Activated naive CD4-positive, alpha-beta T cell treated with Interleukin-2 at 50 U/mL for 16 hours (primary cell): ENCODE measurements at regions not wholly inside any gene's neighbourhood (a gene's known extent, or its start where the extent isn't known, plus 50 kb on each side); places are given as distances from the start of the nearest gene placed in this dataset.
"Not testable (repeated sequence)": the region's sequence is repeated elsewhere in the genome, so short reads cannot be mapped to it uniquely, and the experiment has no call there.

ENCODE experiments used
- DNase-seq: peaks from one replicate; pipeline ENCODE4 v3.0.0-alpha.2; 2020

DNA sequence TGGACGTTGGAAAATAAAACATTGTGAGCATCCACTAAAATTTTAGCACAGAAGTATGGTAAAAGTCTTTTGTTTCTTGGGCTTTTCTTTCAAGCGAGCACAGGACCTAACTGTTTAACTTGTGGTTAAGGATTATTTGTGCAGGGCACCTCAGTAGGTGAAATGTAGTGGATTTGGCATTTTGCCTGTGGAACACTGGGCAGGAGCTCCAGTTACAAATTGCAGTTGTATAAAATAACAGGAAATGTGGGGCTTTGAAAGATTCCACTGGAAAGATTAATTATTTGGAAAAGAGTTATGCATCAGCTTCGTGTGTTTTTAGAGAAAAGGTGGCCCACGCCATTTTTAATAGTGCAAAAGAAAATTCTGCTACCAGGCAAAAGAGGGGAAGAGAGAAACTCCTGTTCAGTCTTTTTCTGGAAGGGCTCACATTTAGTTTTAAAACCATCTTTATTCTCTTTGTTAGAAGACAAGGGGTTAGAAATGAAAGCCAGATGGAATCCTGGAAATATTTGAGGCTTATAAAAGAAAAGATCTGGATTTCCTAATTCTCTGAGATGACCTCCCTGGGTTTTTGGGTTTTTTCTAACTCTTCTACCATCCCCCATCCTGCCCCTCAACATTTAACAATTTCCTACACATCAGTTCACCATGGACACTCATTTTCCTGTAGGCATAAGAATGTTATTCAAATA is 144.3 kb upstream of the SERTAD2 start:
- no peak for DNase-seq

DNA sequence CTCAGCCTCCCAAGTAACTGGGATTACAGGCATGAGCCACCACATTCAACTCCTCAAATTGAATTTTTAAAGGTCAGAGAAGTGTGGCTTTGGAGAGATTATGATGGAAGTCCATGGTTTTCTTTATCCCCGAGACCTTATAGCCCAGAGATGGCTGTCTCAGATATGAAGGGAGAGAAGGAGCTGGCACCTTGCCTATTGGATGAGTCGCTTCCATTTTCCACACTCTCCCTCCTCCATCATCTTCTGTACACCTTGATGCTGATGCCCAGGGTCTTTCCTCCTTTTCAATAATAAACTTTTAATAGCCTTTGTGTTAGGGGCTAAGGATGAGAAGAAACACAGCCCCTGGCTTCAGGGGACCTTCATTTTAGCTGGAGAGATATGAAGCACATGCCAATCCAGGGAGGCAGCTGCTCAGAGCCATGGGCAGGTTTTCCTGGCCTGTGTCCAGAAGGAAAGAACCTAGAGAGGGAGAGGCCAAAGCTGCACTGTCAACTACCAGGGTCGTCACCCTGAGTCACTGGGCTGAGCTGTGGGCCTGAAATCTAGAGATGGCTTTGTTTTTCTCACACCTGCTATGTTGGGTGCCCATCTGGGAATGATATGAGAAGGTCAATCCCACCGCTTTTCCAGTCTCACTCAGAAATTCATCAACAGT is 146.0 kb upstream of the SERTAD2 start:
- no peak for DNase-seq

DNA sequence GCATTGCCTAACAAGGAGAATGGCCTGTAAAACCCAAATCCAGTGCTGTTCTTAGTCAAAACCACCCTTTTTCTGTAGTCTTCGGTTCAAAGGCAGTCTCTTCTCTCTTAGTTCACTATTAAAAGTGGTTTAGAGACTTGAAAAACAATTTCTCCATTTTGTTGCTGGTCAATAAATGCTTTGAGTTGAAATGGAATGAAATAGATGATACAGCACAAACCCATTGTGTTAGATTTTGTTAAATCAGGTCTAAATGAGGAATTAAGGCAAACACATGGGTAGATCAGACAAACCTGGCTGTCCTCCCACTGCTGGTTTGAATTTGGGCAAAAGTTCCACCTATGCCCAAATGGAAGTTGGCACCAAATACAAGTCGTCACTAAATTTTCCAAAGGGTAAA is 150.1 kb upstream of the SERTAD2 start:
- no peak for DNase-seq

DNA sequence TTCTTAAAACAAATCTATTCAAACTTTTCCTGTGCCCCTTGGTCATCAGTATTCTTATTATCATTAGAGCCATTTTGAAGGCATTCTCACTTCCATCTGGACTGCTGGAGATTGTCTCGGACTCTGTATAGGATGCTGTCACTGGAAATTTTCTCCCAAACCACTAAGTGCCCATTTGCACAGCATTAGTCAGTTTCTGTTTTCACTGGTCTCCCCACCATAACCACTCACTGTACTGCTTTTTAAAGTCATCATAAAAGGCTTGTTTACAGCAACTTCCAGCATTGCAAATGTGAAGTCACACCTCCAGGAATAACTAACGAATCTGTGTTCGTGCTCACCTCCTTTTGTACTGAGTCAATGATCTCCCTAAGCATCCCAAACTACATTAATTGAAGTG is 150.9 kb upstream of the SERTAD2 start:
- DNase-seq = no peak

DNA sequence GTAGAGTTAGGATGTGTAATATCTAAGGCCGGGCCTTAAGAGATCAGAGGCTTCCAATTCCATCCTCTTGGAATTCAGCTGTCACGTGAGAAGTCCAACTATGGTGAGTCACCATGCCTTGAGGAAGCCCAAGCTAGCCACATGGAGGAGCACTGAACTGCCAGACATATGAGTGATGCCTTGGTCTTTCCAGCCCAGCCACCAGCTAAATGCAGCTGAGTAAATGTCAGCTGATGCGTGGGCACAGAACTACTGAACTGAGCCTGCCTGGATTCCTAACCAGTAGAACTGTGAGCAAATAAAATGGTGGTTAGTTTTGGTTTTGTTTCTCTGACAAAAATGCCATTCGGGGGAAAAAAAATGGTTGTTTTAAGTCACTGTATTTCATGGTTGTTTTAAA is 153.7 kb upstream of the SERTAD2 start:
- DNase-seq = peak; percentile 64

DNA sequence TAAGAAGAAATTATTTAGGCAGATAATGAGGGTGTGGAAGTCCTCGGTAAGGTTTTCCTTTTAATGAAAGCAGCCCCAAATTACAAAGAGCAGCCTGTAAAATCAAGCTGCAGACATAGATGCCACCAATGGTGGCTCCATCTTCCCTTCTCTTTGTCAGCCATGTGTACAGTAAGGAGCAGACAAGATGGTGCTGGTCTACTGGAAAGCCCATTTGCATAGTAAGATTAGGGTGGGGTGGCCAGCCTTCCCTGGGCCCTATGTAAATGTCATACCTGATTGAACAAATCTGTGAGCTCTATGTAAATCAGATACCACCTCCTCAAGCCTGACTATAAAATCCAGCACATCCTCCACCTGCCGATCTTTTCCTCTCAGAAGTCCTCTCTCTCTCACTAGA is 154.4 kb upstream of the SERTAD2 start:
- DNase-seq = no peak

DNA sequence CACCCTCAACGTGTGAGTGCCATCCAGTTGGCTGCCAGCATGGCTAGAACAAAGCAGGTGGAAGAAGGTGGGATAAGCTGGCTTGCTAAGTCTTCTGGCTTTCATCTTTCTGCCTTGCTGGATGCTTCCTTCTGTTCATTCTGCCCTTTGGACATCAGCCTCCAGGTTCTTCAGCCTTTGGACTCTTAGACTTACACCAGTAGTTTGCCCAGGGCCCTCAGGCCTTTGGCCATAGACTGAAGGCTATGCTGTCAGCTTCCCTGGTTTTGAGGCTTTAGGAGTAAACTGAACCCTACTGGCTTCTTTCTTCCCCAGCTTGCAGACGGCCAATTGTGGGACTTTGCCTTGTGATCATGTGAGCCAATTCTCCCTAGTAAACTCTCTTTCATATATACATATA is 155.0 kb upstream of the SERTAD2 start:
- no peak for DNase-seq

DNA sequence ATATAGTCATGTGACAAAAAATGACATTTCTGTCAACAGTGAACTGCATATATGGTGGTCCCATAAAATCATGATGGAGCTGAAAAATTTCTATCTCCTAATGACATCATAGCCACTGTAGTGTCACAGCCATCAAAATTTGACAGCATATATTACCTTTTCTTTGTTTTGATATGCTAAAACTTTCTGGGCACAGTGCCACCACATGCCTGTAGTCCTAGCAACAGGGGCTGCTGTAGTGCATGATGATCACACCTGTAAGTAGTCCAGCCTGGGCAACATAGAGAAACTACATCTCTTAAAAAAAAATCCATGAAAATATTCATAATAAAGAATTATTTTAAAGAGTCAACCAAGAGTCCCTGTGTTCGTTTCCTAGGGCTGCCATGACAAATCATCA is 155.5 kb upstream of the SERTAD2 start:
- no peak for DNase-seq

DNA sequence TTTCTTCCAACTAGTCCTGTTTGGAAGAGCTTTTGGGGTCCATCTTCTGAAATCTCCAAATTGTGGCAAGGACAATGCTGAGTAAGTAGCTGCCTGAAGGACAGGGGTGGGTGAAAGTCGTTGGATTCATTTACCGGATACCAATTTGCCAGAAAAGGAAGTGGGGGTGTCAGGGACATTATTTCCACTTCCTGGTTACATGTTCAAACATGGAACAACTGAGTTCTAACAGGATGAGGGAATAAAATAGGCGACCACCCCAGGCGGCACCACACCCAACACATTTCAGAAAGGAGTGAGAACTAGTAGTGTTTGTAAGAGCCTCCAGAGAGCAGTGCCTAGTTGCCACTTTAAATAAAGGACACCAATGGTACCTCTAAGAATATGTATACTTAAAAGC is 158.6 kb upstream of the SERTAD2 start:
- no peak for DNase-seq

DNA sequence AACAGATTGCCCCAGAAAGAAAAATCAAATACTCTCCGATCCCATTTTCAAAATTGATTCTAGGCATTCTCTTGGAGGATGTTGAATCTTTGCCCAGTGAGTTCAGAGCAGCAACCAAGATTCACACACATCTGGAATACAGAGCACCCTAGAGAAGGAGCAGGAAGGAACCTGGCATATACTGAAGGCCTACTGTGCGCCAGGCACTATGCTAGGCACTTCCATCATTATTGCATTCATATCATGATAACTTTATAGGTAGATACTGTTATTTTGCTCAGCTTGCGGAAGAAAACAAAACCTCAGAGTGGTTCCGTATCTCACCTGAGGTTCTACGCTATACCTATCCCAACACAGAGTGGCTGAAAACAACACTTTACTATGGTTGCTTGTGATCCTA is 160.3 kb upstream of the SERTAD2 start:
- DNase-seq = no peak

DNA sequence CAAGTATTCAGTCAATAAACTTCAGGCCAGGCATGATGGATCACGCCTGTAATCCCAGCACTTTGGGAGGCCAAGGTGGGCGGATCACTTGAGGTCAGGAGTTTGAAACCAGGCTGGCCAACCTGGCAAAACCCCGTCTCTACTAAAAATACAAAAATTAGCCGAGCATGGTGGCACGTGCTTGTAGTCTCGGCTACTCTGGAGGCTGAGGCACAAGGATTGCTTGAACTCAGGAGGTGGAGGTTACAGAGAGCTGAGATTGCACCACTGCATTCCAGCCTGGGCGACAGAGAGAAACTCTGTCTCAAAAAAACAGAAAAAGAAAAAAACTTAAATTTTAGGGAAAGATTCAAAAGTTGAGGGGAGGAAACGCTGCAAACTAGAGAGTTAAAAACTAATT is 162.8 kb upstream of the SERTAD2 start:
- not testable (repeated sequence) for DNase-seq

DNA sequence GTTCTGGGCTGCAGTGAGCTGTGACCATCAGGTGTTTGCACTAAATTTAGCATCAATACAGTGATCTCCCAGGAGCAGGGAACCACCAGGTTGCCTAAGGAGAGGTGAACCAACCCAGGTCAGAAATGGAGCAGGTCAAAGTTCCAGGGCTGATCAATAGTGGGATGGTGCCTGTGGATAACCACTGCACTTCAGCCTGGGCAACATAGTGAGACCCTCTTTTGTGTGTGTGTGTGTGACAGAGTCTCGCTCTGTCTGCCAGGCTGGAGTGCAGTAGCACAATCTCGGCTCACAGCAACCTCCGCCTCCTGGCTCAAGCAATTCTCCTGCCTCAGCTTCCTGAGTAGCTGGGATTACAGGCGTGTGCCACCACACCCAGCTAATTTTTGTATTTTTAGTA is 163.7 kb upstream of the SERTAD2 start:
- no peak for DNase-seq

DNA sequence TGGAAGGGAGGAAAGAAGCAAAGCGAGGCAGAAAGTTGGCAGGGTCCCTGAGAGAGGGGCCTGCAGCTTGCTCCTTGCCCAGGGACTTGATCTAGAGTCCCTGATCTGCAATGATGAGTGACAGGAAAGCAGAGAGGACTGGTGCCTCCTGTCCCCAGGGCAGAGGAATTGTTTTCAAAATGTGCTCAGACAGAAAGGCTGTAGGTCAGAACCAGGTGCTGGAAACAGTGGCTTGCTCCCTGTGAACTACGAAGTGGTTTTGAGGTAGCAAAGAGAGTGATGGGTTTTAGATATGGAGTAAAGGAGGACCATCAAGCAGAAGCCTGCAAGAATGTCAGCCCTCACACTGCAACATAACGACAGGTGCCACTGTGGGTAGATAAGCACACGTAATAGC is 164.9 kb upstream of the SERTAD2 start:
- DNase-seq = no peak

DNA sequence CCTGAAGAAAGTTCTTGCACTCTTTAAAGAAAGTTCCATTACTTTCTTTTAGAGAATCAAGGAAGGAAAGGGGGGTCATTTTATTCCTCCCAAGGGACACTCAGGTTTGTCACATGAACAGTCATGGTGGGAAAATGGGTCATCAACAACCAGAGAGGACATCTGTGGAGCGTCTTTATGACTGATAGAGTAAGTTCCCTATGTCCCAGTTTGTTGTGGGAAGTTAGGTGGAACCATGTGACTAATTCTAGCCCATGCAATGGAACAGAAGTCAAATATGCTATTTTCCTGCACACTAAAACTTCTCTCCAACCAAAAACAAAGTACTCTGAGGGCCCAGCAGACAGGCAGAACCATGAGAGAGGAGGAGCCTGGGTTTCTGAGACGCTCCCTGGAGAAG is 165.6 kb upstream of the SERTAD2 start:
- DNase-seq = no peak

DNA sequence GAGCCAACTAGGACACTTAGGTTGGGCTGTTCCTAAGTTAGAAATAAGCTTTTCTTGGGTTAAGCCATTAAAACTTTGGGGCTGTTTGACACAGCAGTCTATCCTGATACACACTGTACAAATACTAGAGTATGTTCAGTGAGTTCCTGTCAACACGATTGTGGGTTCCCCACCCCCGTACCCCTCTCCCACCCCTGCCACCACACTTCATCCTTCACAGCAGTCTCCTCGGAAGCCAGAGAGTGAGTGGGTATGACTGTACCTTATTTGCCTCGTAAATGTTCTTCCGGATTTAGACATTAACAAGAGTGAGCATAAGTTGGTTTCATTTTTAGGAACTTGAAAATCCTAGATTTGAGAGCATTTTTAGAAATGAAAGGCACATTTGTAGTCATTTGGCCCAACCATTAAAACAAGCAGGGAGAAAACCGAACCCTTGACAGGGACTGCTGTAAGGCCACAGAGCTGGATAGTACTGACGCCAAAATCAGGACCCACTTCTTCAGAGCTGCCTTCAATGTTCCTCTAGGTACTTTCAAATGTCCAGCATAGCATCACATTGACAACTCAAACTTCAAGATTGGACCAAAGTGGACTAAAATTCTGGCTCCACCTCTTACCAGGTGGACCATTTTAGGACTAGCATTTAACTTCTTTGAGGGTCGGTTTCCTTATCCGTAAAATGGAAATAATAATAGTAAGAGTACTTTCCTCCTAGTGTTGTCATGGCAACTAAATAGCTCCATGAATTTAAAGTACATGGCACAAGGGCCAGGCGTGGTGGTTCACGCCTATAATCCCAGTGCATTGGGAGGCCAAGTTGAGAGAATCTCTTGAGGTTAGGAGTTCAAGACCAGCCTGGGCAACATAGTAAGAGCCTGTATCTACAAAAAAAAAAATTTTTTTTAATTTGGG is 166.3 kb upstream of the SERTAD2 start:
- peak; percentile 60 for DNase-seq

DNA sequence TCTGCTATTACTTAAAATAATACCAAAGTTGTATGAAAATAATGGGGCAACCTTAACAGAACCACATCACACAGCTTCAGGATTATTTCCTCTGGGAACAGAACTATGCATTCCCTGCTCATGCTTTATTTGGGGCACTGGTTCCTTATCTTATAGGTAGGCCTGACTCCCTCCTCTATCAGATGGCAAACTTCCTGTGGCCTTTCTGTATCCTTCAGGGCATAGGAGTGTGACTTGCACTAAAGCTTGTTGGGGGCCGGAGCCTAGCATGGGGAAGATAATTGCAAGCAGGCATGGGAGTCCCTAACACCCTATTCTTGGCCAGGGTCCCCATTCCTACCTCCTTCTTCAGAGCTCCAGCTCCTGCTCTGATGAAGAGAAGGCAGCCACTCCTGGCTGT is 167.2 kb upstream of the SERTAD2 start:
- no peak for DNase-seq

DNA sequence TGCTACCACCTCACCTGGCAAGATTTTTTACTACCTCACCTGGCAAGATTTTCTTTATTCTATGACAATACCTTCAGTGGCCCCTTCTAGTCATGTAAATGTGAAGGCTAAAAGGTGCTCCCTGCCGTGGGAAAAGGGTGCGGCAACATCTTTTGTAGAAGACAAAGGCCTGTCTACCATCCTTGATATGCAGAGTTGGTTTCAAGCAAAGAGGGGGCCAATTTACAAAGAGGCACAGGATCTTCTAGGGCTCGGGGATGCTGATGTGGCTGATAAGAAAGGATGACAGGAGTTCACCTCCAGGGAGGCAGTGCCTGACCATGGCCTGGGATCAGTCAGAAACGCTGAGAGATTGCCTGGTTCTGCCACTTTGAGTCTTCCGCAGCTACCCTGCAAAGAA is 165.4 kb upstream of the SLC1A4 start:
- no peak for DNase-seq

DNA sequence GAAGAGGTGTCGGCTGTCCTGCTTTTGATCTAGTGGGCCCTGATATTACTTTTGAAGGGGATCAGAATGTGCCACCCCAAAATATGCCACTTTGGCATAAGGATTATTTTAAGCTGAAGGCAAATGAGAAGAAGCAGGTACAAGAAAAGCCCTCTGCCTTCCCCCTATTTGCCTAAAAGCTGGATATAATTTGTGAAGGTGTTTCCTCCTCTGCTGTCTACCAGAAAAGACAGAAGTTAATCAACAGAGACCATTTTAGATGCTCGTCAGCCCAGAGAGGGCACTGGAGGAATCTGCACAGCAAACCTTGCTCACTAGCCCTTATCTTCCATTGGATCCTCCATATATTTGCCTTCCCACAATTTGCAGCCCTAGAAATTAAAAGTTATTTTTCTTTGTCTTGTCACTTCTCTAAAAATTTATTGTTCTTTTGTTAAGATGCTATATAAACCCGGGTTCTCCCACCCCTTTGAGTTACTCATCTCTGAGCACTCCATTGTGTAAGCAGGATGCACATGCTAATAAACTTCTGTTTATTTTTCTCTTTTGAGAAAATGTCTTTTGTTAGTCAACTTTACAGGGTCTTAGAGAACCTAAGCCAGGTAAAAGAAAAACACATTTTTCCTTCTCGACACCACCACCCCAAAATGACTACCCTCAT is 163.2 kb upstream of the SLC1A4 start:
- DNase-seq = no peak

DNA sequence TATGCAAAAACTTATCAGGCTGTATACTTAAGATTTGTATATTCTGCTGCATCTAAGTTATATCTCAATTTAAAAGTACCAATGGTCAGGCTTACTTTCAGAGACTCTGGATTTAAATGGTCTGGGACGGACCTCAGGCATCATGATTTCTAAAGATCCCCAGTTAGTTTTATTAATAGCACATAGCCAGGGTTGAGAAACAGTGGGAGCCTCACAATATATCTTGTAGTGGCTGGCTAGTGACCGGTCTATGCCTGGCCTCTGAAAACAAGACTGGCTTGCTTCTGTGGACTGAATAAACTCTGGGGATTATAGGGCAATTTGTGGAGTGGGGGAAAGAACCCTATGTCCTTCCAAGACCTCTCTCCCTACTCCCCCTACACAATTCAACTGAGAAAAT is 162.5 kb upstream of the SLC1A4 start:
- no peak for DNase-seq

DNA sequence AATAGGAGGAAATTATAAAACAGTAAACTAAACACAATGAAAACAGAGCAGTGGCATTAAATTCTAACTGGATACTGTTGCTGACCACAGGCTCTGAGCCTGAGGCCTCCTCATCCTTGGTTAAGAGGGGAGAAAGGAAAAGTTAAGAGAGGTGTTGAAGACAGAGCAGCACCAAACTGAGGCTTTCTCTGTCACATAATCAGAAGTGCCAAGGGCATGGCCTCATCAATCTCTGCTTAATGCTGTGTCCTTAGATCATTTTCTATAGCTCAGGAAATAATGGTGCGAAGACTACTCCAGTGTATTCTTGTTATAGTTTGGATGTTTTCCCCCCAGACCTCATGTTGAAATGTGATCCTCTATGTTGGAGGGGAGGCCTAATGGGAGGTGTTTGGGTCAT is 160.9 kb upstream of the SLC1A4 start:
- no peak for DNase-seq

DNA sequence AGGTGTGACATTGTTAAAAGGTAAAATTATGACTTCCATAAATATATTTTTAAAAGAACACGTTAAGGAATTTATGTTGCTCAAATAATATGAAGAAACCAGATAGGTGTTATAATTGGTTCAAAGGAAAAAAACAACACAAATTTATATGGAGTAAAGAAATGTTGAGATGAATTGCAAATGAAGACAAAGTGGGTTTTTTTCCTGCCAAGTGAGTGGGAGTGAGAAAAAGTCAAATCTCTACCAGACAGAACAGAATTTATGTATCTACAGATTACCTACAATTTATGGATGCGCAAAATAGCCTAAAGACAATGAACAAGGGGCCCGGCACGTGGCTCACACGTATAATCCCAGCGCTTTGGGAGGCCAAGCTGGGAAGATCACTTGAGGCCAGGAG is 159.7 kb upstream of the SLC1A4 start:
- DNase-seq = no peak

DNA sequence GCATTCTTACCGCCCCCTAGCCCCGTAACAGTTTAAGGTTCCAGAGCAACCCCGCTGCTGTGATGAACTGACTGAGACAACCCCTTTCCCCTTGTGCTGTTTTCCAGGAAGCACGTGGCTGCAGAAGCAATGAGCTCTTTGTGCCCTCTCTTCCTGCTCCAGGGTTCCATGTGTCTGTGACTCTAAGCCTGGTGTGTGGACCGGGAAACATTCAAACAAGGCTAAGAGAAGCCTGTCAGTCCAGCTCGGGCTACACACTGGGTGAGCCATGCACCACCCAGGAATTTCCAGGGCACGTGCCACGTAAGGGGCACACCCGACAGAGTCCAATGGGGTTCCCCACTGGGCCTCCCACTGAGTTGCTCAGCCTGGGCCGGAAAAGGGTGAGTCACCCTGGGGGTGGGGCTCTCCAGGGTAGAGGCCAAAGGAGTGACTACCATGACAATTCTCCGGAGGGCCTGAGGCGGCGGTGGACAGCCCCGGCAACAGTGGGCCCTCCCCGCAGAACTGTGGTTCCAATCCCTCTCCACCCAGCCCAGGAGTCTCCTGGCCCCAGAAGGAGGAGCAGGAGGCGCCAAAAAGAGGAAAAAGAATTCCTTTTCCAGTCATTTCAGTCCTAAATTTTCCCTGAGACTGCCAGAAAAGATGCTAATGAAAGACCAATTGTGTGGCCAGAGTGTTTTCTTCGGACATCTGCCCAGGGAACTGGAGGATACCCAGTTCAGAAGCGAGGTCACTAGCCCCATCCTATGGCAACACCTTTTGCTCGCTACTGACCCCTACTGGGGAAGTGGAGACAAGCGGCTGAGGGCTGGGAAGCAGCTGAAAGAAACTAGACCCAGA is 157.8 kb upstream of the SLC1A4 start:
- peak; percentile 93 for DNase-seq

DNA sequence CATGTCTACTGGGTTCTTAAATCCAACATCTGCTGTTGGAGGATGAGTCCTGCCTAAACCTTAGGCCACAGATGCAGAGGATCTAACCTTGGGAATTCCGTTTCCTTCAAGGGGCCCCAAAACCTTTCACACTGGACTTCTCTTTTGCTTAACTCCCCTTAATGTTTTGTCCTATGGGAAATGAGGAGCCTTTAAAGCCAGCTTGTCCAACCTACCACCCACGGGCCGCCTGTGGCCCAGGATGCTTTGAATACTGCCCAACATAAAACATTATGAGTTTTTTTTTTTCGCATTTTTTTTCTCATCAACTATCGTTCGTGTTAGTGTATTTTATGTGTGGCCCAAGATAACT is 157.2 kb upstream of the SLC1A4 start:
- DNase-seq = no peak
